B cell (primary cell): ENCODE measurements at regions not wholly inside any gene's neighbourhood (a gene's known extent, or its start where the extent isn't known, plus 50 kb on each side); places are given as distances from the start of the nearest gene placed in this dataset.

Experiments
- EZH2 ChIP-seq: IDR thresholded peaks from 2 replicates; pipeline ENCODE4 v1.6.1; 2012; ENCODE audit warnings: borderline replicate concordance, low read depth, mild to moderate bottlenecking, moderate library complexity, low read length; ENCODE audit not compliant: insufficient read depth, poor library complexity, severe bottlenecking
- TF ChIP-seq, protein P1 (sequence below): fragments of 200-600 bp; IDR thresholded peaks from one replicate; pipeline ENCODE4 v1.8.0; 2022; ENCODE audit warnings: antibody characterized with exemption, mild to moderate bottlenecking

GRCh38 chr14:24726480-24726879 lies 92.5 kb upstream of the GZMB start:
- TF ChIP-seq, protein P1, sequence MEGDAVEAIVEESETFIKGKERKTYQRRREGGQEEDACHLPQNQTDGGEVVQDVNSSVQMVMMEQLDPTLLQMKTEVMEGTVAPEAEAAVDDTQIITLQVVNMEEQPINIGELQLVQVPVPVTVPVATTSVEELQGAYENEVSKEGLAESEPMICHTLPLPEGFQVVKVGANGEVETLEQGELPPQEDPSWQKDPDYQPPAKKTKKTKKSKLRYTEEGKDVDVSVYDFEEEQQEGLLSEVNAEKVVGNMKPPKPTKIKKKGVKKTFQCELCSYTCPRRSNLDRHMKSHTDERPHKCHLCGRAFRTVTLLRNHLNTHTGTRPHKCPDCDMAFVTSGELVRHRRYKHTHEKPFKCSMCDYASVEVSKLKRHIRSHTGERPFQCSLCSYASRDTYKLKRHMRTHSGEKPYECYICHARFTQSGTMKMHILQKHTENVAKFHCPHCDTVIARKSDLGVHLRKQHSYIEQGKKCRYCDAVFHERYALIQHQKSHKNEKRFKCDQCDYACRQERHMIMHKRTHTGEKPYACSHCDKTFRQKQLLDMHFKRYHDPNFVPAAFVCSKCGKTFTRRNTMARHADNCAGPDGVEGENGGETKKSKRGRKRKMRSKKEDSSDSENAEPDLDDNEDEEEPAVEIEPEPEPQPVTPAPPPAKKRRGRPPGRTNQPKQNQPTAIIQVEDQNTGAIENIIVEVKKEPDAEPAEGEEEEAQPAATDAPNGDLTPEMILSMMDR = no peak
- TF ChIP-seq EZH2 = no peak
